Fibroblast of the aortic adventitia (primary cell): ENCODE measurements at regions not wholly inside any gene's neighbourhood (a gene's known extent, or its start where the extent isn't known, plus 50 kb on each side); places are given as distances from the start of the nearest gene placed in this dataset.
"Not testable (repeated sequence)": the region's sequence is repeated elsewhere in the genome, so short reads cannot be mapped to it uniquely, and the experiment has no call there.

Experiments used
- DNase-seq: peaks from one replicate; pipeline ENCODE4 v3.0.0-alpha.2; 2010; ENCODE audit warnings: low read depth
- H3K4me3 ChIP-seq: 2 replicates; pipeline ENCODE4 v1.5.1; 2011; ENCODE audit warnings: low read depth, mild to moderate bottlenecking, control low read depth, low read length, moderate library complexity
- TF ChIP-seq, protein P1 (sequence below): IDR thresholded peaks from 2 replicates; pipeline ENCODE4 v1.5.1; 2011; ENCODE audit warnings: mild to moderate bottlenecking, low read length, control low read depth, inconsistent platforms; ENCODE audit not compliant: insufficient read depth

DNA sequence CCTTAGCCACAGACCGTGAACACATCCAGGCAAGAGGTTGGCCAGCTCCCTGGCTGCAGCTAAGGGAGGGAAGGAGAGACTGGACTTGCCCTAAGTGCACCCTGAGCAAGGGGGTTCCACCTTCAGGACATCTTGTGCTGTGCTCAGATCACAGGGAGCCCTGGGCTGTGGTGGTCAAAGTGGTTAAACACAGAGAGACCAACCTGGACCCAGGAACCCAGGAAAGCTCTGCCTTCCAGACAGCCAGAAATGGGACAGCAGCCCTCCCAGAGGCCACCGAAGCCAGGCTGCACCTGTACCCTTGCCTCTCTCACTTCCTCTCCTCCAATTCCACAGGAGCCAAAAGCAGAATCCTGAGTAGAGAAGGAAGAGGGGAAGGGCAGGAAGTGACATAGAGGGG is 105.2 kb upstream of the TMEM45B start:
- no peak overlapping the region for H3K4me3 ChIP-seq
- DNase-seq: no peak
- TF ChIP-seq, protein P1, sequence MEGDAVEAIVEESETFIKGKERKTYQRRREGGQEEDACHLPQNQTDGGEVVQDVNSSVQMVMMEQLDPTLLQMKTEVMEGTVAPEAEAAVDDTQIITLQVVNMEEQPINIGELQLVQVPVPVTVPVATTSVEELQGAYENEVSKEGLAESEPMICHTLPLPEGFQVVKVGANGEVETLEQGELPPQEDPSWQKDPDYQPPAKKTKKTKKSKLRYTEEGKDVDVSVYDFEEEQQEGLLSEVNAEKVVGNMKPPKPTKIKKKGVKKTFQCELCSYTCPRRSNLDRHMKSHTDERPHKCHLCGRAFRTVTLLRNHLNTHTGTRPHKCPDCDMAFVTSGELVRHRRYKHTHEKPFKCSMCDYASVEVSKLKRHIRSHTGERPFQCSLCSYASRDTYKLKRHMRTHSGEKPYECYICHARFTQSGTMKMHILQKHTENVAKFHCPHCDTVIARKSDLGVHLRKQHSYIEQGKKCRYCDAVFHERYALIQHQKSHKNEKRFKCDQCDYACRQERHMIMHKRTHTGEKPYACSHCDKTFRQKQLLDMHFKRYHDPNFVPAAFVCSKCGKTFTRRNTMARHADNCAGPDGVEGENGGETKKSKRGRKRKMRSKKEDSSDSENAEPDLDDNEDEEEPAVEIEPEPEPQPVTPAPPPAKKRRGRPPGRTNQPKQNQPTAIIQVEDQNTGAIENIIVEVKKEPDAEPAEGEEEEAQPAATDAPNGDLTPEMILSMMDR: no peak

DNA sequence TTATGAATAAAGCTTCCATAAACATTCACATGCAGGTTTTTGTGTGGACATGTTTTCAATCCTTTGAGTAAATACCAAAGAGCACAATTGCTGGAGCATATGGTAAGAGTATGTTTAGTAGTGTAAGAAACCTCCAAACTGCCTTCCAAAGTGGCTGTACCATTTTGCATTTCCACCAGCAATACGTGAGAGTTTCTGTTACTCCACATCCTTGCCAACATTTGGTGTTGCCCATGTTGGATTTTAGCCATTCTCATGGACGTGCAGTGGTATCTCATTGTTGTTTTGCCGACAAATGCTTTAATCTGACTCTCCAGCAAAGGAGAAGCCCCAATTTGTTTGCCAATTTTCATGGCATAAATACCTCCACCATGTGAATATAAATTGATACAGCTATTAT is 103.9 kb upstream of the TMEM45B start:
- DNase-seq: no peak
- TF ChIP-seq, protein P1: no peak
- H3K4me3 ChIP-seq: no peak overlapping the region

DNA sequence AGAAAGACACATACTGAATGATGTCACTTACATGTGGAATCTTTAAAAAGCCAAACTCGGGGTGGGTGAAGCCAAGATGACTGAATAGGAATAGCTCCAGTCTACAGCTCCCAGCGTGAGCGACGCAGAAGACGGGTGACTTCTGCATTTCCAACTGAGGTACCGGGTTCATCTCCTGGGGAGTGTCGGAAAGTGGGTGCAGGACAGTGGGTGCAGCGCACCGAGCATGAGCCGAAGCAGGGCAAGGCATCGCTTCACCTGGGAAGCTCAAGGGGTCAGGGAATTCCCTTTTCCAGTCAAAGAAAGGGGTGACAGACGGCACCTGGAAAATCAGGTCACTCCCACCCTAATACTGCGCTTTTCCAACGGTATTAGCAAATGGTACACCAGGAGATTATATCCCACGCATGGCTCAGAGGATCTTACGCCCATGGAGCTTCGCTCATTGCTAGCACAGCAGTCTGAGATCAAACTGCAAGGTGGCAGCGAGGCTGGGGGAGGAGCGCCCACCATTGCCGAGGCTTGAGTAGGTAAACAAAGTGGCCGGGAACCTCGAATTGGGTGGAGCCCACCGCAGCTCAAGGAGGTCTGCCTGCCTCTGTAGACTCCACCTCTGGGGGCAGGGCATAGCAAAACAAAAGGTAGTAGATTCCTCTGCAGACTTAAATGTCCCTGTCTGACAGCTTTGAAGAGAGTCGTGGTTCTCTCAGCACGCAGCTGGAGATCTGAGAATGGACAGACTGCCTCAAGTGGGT is 103.0 kb upstream of the TMEM45B start:
- H3K4me3 ChIP-seq, DNase-seq: not testable (repeated sequence)

DNA sequence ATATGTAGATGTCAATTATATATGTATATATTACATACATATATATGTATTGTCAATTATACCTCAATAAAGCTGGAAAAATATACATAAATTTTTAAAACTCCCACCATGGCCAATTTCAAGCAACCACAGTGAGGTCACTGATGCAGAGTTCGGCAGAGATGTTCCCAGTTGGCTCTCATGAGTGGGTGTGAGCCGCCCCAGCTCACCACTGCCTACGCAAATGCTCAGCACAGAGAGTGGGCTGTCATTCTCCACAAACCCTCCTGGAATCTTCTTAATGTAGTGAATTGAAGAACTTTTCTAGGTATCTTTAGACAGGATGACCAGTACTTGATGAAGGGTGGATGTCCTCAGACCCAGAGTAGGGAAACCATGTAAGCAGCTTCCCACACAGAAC is 96.6 kb upstream of the TMEM45B start:
- no peak overlapping the region for H3K4me3 ChIP-seq
- TF ChIP-seq, protein P1: no peak
- no peak for DNase-seq

DNA sequence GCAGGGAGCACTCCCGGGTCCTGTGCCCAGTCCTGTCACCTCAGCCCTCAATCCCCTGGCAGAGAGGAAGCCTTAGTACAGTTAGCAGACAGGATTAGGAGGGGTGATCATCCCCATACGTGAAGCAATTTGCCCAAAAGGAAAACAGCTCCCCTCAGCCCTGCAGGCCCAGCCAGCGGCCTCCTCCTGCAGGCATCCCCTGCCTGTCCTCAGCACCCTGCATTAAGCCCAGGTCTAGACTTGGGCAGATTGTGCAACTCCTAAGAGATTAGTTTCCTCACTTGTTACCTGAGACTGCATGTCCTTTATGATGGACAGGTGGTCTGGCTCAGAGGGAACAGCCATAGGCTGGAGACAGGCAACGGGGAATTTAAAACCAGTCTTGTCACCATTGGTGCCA is 95.5 kb upstream of the TMEM45B start:
- no peak overlapping the region for H3K4me3 ChIP-seq
- TF ChIP-seq, protein P1: no peak
- no peak for DNase-seq

DNA sequence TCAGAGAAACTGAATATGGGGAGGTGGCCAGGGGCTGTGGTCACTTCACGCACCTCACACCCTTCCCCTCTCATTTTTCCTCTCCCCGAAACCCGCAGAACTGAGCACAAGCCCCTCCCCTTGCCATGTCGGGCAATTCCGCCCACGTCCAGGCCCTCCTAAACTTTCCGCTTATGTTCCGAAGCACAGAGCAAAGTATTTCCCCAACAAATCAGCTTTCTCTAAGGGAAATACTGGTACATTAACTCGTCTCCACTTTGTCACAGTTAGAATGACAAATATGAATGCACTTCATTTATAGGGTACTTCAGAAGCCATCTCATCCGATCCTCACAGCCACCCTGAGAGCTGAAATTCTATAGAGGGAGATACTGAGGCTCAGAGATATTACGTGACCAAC is 94.7 kb upstream of the TMEM45B start:
- TF ChIP-seq, protein P1: no peak
- H3K4me3 ChIP-seq: no peak overlapping the region
- DNase-seq: no peak

DNA sequence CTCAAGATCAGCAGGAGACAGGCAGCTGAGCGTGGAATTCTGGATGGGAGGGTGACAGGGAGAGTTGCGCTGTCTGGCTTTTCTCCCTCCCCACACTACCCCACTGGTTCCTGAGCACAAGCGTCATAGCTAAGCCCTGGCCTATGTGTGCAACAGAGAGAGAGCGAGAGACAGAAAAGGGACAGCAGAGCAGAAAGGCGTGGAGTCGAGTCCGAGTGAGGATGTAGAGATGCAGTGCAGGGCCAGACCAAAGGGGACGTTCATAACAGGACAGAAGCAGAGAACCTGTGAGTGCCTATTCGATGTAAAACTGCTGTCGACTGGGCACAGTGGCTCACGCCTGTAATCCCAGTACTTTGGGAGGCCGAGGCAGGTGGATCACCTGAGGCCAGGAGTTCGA is 94.0 kb upstream of the TMEM45B start:
- TF ChIP-seq, protein P1: no peak
- no peak overlapping the region for H3K4me3 ChIP-seq
- DNase-seq: no peak
